Omental fat pad (tissue), 3 donors: ENCODE measurements at regions not wholly inside any gene's neighbourhood (a gene's known extent, or its start where the extent isn't known, plus 50 kb on each side); places are given as distances from the start of the nearest gene placed in this dataset.

Source experiments
- ATAC-seq: fragments of 150-250 bp; one replicate; pipeline ENCODE4 v1.9.1; 2016; ENCODE audit warnings: mild to moderate bottlenecking, moderate library complexity; ENCODE audit not compliant: low FRiP score
- DNase-seq: peaks from one replicate; pipeline ENCODE4 v3.0.0-alpha.2; 2019; ENCODE audit warnings: low spot score
- CTCF ChIP-seq, 3 donors: fragments of 450-650 bp; IDR thresholded peaks; one replicate each; pipeline ENCODE4 v1.5.1; 2016 to 2017; ENCODE audit warnings: antibody characterized with exemption in 3 of 3, mild to moderate bottlenecking in 3 of 3, moderate library complexity in 2 of 3

- TF ChIP-seq CTCF (IDR thresholded peaks at IDR 0.05): no peak
- DNase-seq (no peak), ATAC-seq (no peak)
Measured at GRCh38 chr5:8239646-8240045, 370.7 kb downstream of the MTRR start.

- no peak for ATAC-seq
- no peak for TF ChIP-seq CTCF (IDR thresholded peaks at IDR 0.05)
- DNase-seq: no peak
Measured at GRCh38 chr5:8241076-8241475, 372.1 kb downstream of the MTRR start.

- TF ChIP-seq CTCF (IDR thresholded peaks at IDR 0.05): no peak
- no peak for DNase-seq
- no peak for ATAC-seq
Measured at GRCh38 chr5:8241558-8241957, 372.6 kb downstream of the MTRR start.

- no peak for ATAC-seq
- no peak for TF ChIP-seq CTCF (IDR thresholded peaks at IDR 0.05)
Measured at GRCh38 chr5:8247049-8247899, 378.3 kb downstream of the MTRR start.

GRCh38 chr5:8253376-8253775, 384.4 kb downstream of the MTRR start:
- no peak for TF ChIP-seq CTCF (IDR thresholded peaks at IDR 0.05)
- no peak for ATAC-seq
- no peak for DNase-seq

More at GRCh38 chr5:8247049-8247899, 378.3 kb downstream of the MTRR start:
- DNase-seq: no peak

- ATAC-seq: no peak
- no peak for TF ChIP-seq CTCF (IDR thresholded peaks at IDR 0.05)
Measured at GRCh38 chr5:8254674-8255073, 385.7 kb downstream of the MTRR start.

GRCh38 chr5:8258801-8259200, 389.9 kb downstream of the MTRR start:
- DNase-seq: no peak
- ATAC-seq: no peak
- TF ChIP-seq CTCF (IDR thresholded peaks at IDR 0.05): no peak

More at GRCh38 chr5:8254674-8255073, 385.7 kb downstream of the MTRR start:
- no peak for DNase-seq
